GM12872 (cell line): ENCODE measurements at regions not wholly inside any gene's neighbourhood (a gene's known extent, or its start where the extent isn't known, plus 50 kb on each side); places are given as distances from the start of the nearest gene placed in this dataset.

Source experiments
- CTCF ChIP-seq: IDR thresholded peaks from 3 replicates; pipeline ENCODE4 v1.5.1; 2011; ENCODE audit warnings: low read depth, mild to moderate bottlenecking, low read length, moderate library complexity; ENCODE audit not compliant: insufficient read depth

- no peak for TF ChIP-seq CTCF
Measured at GRCh38 chr1:79708646-79709265, 702.2 kb upstream of the ADGRL4 start.

- TF ChIP-seq CTCF = no peak
Measured at GRCh38 chr1:79705218-79705617, 698.7 kb upstream of the ADGRL4 start.

DNA sequence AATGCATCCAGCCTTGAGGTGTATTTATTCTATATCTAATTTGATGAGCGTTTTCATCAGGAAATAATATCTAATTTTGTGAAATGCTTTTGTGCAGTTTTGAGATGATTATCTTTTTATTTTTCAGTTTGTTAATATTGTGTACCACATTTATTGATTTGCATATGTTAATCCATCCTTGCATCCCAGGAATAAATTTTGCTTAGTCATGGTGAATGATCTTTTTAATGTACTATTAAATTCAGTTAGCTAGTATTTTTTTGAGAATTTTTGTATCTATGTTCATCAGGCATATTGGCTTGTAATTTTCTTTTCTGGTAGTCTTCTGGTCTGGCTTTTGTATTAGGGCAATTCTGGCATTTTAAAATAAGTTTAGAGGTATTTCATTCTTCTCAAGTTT, 697.5 kb upstream of the ADGRL4 start:
- TF ChIP-seq CTCF = no peak

GRCh38 chr1:79695138-79695537, 688.6 kb upstream of the ADGRL4 start:
- TF ChIP-seq CTCF = no peak

DNA sequence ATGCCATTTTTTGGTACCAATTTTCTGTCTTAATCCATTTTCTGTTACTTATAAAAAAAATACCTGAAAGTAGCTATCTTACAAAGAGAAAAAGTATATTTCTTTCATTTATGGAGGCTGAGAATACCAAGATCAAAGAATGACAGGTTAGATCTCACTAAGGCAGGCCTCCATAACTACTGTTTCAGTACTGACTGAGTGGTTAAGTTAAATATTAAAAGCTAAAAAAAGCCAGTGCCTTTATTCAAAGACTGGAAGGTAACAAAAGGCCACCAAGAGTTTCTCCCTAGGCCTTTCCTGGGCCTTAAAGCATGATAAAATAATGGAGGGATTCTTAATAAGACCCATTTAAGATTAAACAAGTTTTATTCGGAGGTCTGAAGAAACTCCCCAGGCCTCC, 687.7 kb upstream of the ADGRL4 start:
- no peak for TF ChIP-seq CTCF

DNA sequence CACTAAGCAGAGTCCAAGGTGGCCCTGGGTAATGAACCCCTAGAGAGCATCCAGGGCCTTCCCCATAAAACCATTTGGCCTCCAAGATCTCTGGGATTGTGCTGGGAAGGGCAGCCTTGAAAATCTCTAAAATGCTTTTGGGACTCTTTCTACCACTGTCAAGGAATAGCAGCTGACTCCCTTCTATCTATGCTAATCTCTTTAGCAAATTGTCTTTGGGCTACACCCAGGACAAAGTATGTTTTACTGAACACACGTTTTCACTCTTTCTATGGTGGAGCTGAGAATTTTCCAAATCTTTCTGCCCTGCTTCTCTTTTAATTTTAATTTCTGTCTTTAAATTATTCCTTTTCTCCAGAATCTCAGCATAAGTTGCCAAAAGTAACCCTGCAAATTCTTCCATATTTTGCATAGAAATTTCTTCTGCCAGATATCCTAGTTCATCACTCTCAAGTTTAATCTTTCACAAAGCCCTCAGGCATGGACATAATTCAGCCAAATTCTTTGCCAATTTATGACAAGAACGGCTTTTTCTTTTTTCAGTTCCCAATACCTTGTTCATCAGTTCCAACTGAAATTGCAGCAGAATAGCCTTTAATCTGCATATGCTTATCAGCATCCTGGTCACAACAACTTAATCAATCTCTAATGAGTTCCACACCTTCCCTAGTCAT, 687.0 kb upstream of the ADGRL4 start:
- TF ChIP-seq CTCF = no peak

- TF ChIP-seq CTCF = no peak
Measured at GRCh38 chr1:79692519-79692918, 686.0 kb upstream of the ADGRL4 start.

DNA sequence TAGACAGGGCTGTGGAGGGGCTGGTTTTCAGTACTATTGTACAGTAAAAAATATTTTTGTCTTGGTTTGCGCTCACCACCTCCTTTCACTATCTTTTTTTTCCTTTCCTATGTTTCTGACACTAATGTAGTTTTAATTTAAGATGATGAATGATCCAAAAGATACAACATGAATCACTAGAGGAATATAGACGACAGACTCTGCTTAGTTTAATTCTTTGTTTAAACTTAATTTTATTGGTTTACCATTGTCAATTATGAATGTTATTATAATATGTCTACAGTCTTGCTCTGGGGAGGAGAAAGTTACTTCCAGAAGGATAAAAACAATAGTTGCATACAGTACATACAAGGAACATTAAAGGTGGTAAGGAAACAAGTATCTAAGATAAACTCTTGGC, 682.4 kb upstream of the ADGRL4 start:
- TF ChIP-seq CTCF = no peak
